Endodermal cell (in vitro differentiated cells): ENCODE measurements at regions not wholly inside any gene's neighbourhood (a gene's known extent, or its start where the extent isn't known, plus 50 kb on each side); places are given as distances from the start of the nearest gene placed in this dataset.

ENCODE experiments used
- DNase-seq: peaks from one replicate; pipeline ENCODE4 v3.0.0-alpha.2; 2017
- H3K27ac ChIP-seq: 2 replicates; pipeline ENCODE4 v1.5.1; 2013; ENCODE audit warnings: mild to moderate bottlenecking, low read depth, low read length, moderate library complexity
- H3K27me3 ChIP-seq: 2 replicates; pipeline ENCODE4 v1.6.1; 2013; ENCODE audit warnings: mild to moderate bottlenecking, low read length, moderate library complexity; ENCODE audit not compliant: insufficient read depth, control insufficient read depth, poor library complexity, severe bottlenecking
- H3K36me3 ChIP-seq: 2 replicates; pipeline ENCODE4 v1.7.0; 2013; ENCODE audit warnings: mild to moderate bottlenecking, low read length, moderate library complexity; ENCODE audit not compliant: control insufficient read depth, insufficient read depth
- H3K4me1 ChIP-seq: one replicate; pipeline ENCODE4 v1.7.0; 2013; ENCODE audit warnings: low read length; ENCODE audit not compliant: control insufficient read depth, insufficient read depth
- H3K4me3 ChIP-seq: 2 replicates; pipeline ENCODE4 v1.5.1; 2013; ENCODE audit warnings: mild to moderate bottlenecking, low read length, moderate library complexity
- H3K9ac ChIP-seq: 2 replicates; pipeline ENCODE4 v1.6.1; 2013; ENCODE audit warnings: mild to moderate bottlenecking, low read length, moderate library complexity; ENCODE audit not compliant: poor library complexity, severe bottlenecking; ENCODE audit errors: extremely low read depth
- H3K9me3 ChIP-seq: 2 replicates; pipeline ENCODE4 v1.6.1; 2013; ENCODE audit warnings: mild to moderate bottlenecking, low read length, moderate library complexity; ENCODE audit not compliant: control insufficient read depth
- H3K27ac Mint-ChIP-seq: 2 replicates; pipeline ENCODE4 v1.8.0; 2020; ENCODE audit warnings: mixed read lengths
- H3K27me3 Mint-ChIP-seq: 2 replicates; pipeline ENCODE4 v1.8.0; 2021; ENCODE audit warnings: mild to moderate bottlenecking, mixed read lengths; ENCODE audit not compliant: insufficient read depth
- H3K36me3 Mint-ChIP-seq: 2 replicates; pipeline ENCODE4 v1.8.0; 2020; ENCODE audit warnings: low read depth, mixed read lengths
- H3K4me1 Mint-ChIP-seq: 2 replicates; pipeline ENCODE4 v1.8.0; 2020; ENCODE audit warnings: mixed read lengths
- H3K4me3 Mint-ChIP-seq: 2 replicates; pipeline ENCODE4 v1.8.0; 2020; ENCODE audit warnings: mild to moderate bottlenecking, moderate library complexity, mixed read lengths
- H3K9me3 Mint-ChIP-seq: 2 replicates; pipeline ENCODE4 v1.8.0; 2020; ENCODE audit warnings: mild to moderate bottlenecking, mixed read lengths
- WGBS, 2 experiments: methylation state at CpG; one replicate each; pipeline versions ENCODE4 v1.1.5 to v1.1.7; 2013; ENCODE audit warnings: missing lambda C conversion rate in 2 of 2, mixed read lengths in 1 of 2; ENCODE audit not compliant: insufficient coverage in 1 of 2, insufficient read length in 1 of 2; 5-methylcytosine and 5-hydroxymethylcytosine counted together
- TF ChIP-seq, protein P1 (sequence below): fragments of 200-600 bp; sonication (generic); conservative IDR thresholded peaks from 2 replicates; pipeline ENCODE4 v1.5.0; 2021; ENCODE audit warnings: antibody characterized with exemption, mild to moderate bottlenecking

DNA sequence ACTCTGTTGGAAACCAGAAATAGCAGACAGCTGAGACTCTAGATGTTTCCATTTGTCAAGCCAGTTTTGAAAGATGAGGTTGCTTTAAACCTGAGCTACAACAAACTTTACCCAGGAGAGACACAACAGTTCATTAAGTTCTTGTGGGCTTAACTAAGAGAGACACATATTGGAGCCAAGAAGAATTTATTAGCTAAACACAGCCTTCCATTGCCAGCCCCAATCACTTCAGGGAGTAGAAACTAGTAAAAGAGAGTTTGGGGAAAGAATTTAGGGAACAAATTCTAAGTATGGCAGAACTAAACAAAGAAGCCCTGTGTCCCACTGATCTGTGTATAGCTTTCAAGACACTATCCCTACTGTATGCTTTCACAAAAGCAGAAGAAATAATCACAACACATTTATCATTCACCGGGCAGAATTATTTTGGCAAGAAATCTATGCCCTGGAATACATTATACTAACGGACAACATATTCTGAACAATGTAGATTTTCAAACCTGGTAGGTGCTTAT, 87.3 kb upstream of the KAZN start:
- peaks cover 5% of the 10 kb centered on the region for H3K4me1 Mint-ChIP-seq
- WGBS, 2 experiments, result 92 to 100% methylated on average over 2 of the region's 2 CpGs
- H3K4me1 ChIP-seq, result no peaks in the 10 kb centered on the region

DNA sequence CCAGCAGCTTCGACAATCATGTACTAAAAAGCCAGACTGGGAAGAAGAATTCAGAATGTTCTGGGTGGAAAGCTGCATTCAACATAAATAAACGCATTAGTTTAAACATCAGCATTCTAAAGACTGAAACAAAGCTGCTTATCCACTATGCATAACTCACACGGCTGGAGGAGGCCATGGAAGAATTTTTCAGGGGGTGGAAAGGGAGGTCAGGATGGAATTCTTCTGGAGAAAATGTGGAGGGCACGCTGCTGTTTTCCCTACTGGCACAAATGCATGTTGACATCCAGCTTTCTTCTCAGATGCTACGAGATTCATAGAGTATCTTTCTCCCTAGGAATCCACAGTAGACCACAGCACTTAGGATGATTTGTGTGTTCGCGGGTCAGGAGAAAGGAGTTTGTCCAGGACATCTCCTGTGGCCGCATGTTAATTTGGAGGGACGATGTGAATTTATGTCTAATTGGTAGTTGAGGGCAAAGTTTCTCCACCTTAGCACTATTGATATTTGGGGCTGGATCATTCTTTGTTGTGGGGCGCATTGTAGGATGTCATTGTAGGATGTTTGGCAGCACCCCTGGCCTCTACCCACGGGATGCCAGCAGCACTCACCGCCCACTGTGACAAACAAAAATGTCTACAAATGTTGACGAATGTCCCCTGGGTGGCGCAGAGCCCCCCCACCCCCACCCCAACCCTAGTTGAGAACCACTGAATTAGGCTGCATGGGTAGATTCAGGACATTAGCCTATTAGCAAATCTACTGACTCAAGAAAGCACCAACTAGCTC, 86.5 kb upstream of the KAZN start:
- no peak overlapping the region for H3K27ac Mint-ChIP-seq
- H3K4me3 ChIP-seq, result no peak overlapping the region
- H3K36me3 ChIP-seq, result no peaks in the 10 kb centered on the region
- 79 to 80% methylated on average over 2 to 14 of the region's 14 CpGs for WGBS, 2 experiments
- no peaks in the 10 kb centered on the region for H3K9me3 Mint-ChIP-seq
- H3K27ac ChIP-seq, result no peak overlapping the region
- H3K9me3 ChIP-seq, result no peaks in the 10 kb centered on the region
- peaks cover 5% of the 10 kb centered on the region for H3K4me1 Mint-ChIP-seq
- peaks cover 7% of the 10 kb centered on the region for H3K27me3 Mint-ChIP-seq
- TF ChIP-seq, protein P1, sequence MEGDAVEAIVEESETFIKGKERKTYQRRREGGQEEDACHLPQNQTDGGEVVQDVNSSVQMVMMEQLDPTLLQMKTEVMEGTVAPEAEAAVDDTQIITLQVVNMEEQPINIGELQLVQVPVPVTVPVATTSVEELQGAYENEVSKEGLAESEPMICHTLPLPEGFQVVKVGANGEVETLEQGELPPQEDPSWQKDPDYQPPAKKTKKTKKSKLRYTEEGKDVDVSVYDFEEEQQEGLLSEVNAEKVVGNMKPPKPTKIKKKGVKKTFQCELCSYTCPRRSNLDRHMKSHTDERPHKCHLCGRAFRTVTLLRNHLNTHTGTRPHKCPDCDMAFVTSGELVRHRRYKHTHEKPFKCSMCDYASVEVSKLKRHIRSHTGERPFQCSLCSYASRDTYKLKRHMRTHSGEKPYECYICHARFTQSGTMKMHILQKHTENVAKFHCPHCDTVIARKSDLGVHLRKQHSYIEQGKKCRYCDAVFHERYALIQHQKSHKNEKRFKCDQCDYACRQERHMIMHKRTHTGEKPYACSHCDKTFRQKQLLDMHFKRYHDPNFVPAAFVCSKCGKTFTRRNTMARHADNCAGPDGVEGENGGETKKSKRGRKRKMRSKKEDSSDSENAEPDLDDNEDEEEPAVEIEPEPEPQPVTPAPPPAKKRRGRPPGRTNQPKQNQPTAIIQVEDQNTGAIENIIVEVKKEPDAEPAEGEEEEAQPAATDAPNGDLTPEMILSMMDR, result no peak
- no peaks in the 10 kb centered on the region for H3K27me3 ChIP-seq
- no peak for DNase-seq
- H3K36me3 Mint-ChIP-seq, result no peaks in the 10 kb centered on the region
- no peak overlapping the region for H3K9ac ChIP-seq
- H3K4me1 ChIP-seq, result no peaks in the 10 kb centered on the region
- no peak overlapping the region for H3K4me3 Mint-ChIP-seq

More for the DNA sequence above, 87.3 kb upstream of the KAZN start:
- TF ChIP-seq, protein P1, result no peak
- Mint-ChIP-seq H3K27ac (no peak overlapping the region), H3K36me3 (no peaks in the 10 kb centered on the region), H3K4me3 (no peak overlapping the region), H3K9me3 (no peaks in the 10 kb centered on the region), H3K27me3 (peaks cover 2% of the 10 kb centered on the region)
- no peaks in the 10 kb centered on the region for H3K36me3 ChIP-seq
- H3K9me3 ChIP-seq, result no peaks in the 10 kb centered on the region
- no peak for DNase-seq
- no peak overlapping the region for H3K4me3 ChIP-seq
- H3K27me3 ChIP-seq, result no peaks in the 10 kb centered on the region
- no peak overlapping the region for H3K27ac ChIP-seq
- H3K9ac ChIP-seq, result no peak overlapping the region

- H3K27me3 ChIP-seq, result no peaks in the 10 kb centered on the region
- no peaks in the 10 kb centered on the region for H3K9me3 Mint-ChIP-seq
- H3K4me3 Mint-ChIP-seq, result no peak overlapping the region
- H3K36me3 Mint-ChIP-seq, result no peaks in the 10 kb centered on the region
- H3K4me1 ChIP-seq, result no peaks in the 10 kb centered on the region
- 73 to 87% methylated on average over 7 of the region's 7 CpGs for WGBS, 2 experiments
- H3K27me3 Mint-ChIP-seq, result peaks cover 8% of the 10 kb centered on the region
- no peak overlapping the region for H3K27ac ChIP-seq
- H3K9ac ChIP-seq, result no peak overlapping the region
- H3K4me3 ChIP-seq, result no peak overlapping the region
- H3K9me3 ChIP-seq, result no peaks in the 10 kb centered on the region
- no peaks in the 10 kb centered on the region for H3K36me3 ChIP-seq
- H3K27ac Mint-ChIP-seq, result no peak overlapping the region
- peaks cover 5% of the 10 kb centered on the region for H3K4me1 Mint-ChIP-seq
- TF ChIP-seq, protein P1, result no peak
- no peak for DNase-seq
Measured at GRCh38 chr1:14513111-14513510, 85.4 kb upstream of the KAZN start.
